ENCODE measurements at regions not wholly inside any gene's neighbourhood (a gene's known extent, or its start where the extent isn't known, plus 50 kb on each side); places are given as distances from the start of the nearest gene placed in this dataset.
A peak's percentile ranks its signal among the peaks of the same experiment; 100 is the strongest.

DNA sequence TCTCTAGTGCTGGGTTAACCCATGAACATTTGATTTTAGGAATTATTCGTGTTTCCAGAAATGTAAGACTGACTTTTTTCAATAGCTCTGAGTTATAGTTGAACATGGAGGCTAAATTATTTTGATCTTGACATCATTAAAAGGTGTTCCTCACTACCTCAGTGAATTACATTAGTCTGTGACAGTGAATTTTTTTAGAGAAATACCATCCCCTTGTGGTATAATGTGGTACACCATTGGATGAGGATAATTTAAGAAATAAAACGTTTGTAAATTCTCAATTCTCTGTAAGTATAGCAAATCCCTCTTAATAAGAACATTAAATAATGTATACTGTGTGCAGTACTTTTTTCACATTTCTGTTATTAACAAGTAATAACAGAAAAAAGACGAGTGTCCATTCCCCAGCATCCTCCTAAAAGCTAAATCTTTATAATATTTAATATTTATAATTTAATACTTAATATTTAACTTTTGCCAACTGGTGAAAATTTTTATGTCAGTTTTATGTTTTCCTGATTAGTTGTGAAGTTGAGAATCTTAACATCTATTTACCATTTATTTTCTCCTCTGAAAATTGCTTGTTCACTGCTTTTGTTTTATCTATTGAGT, 70.3 kb upstream of the CWC22 start:
- DNase-seq = no peak
- Histone ChIP-seq H3K4me1 (ENCODE audit: low read depth) (peaks cover 5% of the 10 kb centered on the region), H3K36me3 (ENCODE audit: low read depth) (no peaks in the 10 kb centered on the region), H3K9me3 (peaks cover 3% of the 10 kb centered on the region), H3K4me3 (no peak overlapping the region)
- TF ChIP-seq, protein P1, sequence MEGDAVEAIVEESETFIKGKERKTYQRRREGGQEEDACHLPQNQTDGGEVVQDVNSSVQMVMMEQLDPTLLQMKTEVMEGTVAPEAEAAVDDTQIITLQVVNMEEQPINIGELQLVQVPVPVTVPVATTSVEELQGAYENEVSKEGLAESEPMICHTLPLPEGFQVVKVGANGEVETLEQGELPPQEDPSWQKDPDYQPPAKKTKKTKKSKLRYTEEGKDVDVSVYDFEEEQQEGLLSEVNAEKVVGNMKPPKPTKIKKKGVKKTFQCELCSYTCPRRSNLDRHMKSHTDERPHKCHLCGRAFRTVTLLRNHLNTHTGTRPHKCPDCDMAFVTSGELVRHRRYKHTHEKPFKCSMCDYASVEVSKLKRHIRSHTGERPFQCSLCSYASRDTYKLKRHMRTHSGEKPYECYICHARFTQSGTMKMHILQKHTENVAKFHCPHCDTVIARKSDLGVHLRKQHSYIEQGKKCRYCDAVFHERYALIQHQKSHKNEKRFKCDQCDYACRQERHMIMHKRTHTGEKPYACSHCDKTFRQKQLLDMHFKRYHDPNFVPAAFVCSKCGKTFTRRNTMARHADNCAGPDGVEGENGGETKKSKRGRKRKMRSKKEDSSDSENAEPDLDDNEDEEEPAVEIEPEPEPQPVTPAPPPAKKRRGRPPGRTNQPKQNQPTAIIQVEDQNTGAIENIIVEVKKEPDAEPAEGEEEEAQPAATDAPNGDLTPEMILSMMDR (IDR thresholded peaks at IDR 0.05) = no peak
- no peak for ATAC-seq
- intact Hi-C loops (cut with DNase I, micrococcal nuclease) = no loop called here

DNA sequence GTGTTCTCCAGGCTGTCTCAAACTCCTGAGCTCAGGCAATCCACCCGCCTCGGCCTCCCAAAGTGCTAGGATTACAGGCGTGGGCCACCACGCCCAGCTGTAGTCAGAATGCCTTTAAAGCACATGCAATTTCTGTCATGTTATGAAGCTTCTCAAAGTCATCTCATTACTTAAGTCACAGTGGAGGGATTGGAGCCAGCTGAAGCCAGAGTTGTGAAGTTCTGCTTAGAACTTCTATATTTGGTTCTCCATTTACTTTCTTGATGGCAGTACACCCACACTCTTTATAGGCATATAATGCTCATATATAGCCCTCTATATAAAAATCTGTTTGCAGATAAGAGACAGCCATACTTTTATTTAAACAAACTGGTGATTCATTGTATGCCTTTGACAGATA, 68.8 kb upstream of the CWC22 start:
- DNase-seq (peak in 2 of 3 donors; percentile 63 to 68), ATAC-seq (peak; percentile 97)
- Histone ChIP-seq H3K4me3 (no peak overlapping the region), H3K36me3 (ENCODE audit: low read depth) (no peaks in the 10 kb centered on the region), H3K4me1 (ENCODE audit: low read depth) (peaks cover 5% of the 10 kb centered on the region), H3K9me3 (no peaks in the 10 kb centered on the region)
- intact Hi-C loops (cut with DNase I, micrococcal nuclease) = no loop called here
- TF ChIP-seq, protein P1 (IDR thresholded peaks at IDR 0.05) = no peak

DNA sequence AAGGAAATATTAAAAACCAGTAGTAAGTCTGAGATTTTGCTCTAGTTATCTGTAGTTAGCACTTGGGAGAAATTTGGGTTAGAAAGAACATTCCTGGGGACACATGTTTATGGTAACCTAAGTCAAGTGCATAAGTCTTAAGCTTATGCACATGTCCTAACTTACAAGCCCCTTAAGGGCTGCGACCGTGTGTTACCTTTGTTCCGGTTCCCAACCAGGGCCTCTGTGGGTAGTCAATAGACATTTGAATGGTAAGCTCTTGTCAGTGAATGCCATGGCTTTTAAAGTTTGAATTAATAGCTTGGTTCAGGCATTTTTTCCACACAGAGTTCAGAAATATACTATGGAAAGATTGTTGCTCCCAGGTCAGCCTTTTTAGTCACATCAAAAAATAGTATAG, 64.7 kb upstream of the CWC22 start:
- DNase-seq = no peak
- H3K4me1 ChIP-seq (ENCODE audit: low read depth) = peaks cover 5% of the 10 kb centered on the region
- no peak for ATAC-seq
- H3K4me3 ChIP-seq = no peak overlapping the region
- no peaks in the 10 kb centered on the region for H3K36me3 ChIP-seq (ENCODE audit: low read depth)
- intact Hi-C loops (cut with DNase I, micrococcal nuclease) = no loop called here
- H3K9me3 ChIP-seq = peaks cover 7% of the 10 kb centered on the region
- TF ChIP-seq, protein P1 (IDR thresholded peaks at IDR 0.05) = no peak

DNA sequence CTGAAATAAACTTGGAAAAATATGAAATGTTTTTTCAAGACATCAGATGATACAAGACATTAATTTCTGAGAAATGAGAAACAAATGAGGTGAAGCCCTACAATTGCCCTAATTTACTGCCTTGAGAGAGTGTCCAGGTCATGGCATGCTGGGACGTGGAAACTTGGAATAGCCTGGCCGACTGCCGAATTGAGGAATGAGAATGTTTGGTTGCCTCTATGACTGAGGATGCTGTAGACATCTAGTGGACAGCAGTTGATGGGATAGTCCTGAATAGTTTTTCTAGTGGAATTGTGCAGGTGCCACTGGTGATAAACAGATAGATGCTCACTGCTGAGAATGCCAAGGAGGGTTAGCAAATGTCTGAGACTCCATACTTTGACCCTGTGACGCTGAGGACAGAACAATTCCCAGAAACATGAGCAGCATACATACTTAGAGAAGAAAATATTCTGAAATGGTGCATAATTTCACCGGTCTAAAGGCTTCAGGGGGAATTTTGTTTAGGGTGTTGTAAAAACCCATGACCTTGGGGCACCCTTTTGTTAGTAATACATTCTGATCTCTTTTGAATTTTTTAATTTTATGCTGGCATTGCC, 56.5 kb upstream of the CWC22 start:
- Histone ChIP-seq H3K4me3 (no peak overlapping the region), H3K4me1 (ENCODE audit: low read depth) (no peaks in the 10 kb centered on the region), H3K9me3 (no peaks in the 10 kb centered on the region), H3K36me3 (ENCODE audit: low read depth) (no peaks in the 10 kb centered on the region)
- DNase-seq = no peak
- intact Hi-C loops (cut with DNase I, micrococcal nuclease) = no loop called here
- TF ChIP-seq, protein P1 (IDR thresholded peaks at IDR 0.05) = no peak
- no peak for ATAC-seq

DNA sequence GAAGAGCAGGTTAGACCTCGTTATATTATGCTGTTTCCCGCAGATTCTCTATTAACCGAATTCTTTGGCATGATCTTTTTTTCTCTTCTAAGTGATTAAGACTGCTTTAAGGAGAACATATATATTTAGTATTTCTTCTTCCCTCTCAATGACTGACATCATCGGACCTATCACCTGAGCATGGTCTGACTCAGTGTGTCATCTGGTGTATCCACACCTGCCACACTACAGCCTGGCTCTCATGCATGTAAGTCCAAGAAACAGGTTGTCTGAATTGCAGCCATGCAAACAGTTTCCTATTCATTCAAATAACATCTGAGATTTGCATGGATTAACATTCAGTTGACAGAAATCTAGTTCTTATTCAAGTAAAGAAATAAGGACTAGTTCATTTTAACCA, 55.1 kb upstream of the CWC22 start:
- Histone ChIP-seq H3K9me3 (no peaks in the 10 kb centered on the region), H3K4me1 (ENCODE audit: low read depth) (no peaks in the 10 kb centered on the region), H3K36me3 (ENCODE audit: low read depth) (no peaks in the 10 kb centered on the region), H3K4me3 (no peak overlapping the region)
- ATAC-seq = no peak
- TF ChIP-seq, protein P1 (IDR thresholded peaks at IDR 0.05) = no peak
- no peak for DNase-seq
- intact Hi-C loops (cut with DNase I, micrococcal nuclease) = no loop called here
